Immature natural killer cell (primary cell): ENCODE measurements at regions not wholly inside any gene's neighbourhood (a gene's known extent, or its start where the extent isn't known, plus 50 kb on each side); places are given as distances from the start of the nearest gene placed in this dataset.

Experiments used
- DNase-seq, 3 donors: peaks; one replicate each; pipeline ENCODE4 v3.0.0; 2022; ENCODE audit warnings: mixed read lengths in 1 of 3
- H3K27ac Mint-ChIP-seq, 6 donors: one replicate each; pipeline ENCODE4 v1.8.0; 2020; ENCODE audit warnings: mixed read lengths in 6 of 6, mild to moderate bottlenecking in 5 of 6, inconsistent platforms in 4 of 6, moderate library complexity in 3 of 6
- H3K27me3 Mint-ChIP-seq, 3 donors: one replicate each; pipeline ENCODE4 v1.8.0; 2020 to 2021; ENCODE audit warnings: low read depth in 3 of 3, mild to moderate bottlenecking in 3 of 3, mixed read lengths in 3 of 3, moderate library complexity in 3 of 3, inconsistent platforms in 1 of 3
- H3K36me3 Mint-ChIP-seq, 3 donors: one replicate each; pipeline ENCODE4 v1.8.0; 2020; ENCODE audit warnings: mixed read lengths in 3 of 3, inconsistent platforms in 2 of 3, mild to moderate bottlenecking in 2 of 3
- H3K4me1 Mint-ChIP-seq, 2 donors: one replicate each; pipeline ENCODE4 v1.8.0; 2020; ENCODE audit warnings: inconsistent platforms in 2 of 2, mild to moderate bottlenecking in 2 of 2, mixed read lengths in 2 of 2, moderate library complexity in 1 of 2
- H3K4me3 Mint-ChIP-seq, 5 donors: one replicate each; pipeline ENCODE4 v1.8.0; 2020; ENCODE audit warnings: mild to moderate bottlenecking in 5 of 5, mixed read lengths in 5 of 5, inconsistent platforms in 3 of 5, moderate library complexity in 3 of 5
- H3K9me3 Mint-ChIP-seq, 6 donors: one replicate each; pipeline ENCODE4 v1.8.0; 2020; ENCODE audit warnings: mild to moderate bottlenecking in 6 of 6, mixed read lengths in 6 of 6, inconsistent platforms in 4 of 6, moderate library complexity in 3 of 6

- no peak for DNase-seq
- H3K27me3 Mint-ChIP-seq = no peaks in the 10 kb centered on the region
- H3K36me3 Mint-ChIP-seq = no peaks in the 10 kb centered on the region
- H3K4me1 Mint-ChIP-seq = no peaks in the 10 kb centered on the region
- H3K9me3 Mint-ChIP-seq = peaks cover 14 to 42% (median 30%) of the 10 kb centered on the region in 6 donors
- H3K4me3 Mint-ChIP-seq = no peak overlapping the region
- no peak overlapping the region for H3K27ac Mint-ChIP-seq
Observed at GRCh38 chr3:5543047-5543446, 355.5 kb downstream of the EDEM1 start.

- H3K4me3 Mint-ChIP-seq = no peak overlapping the region
- peaks cover 14 to 49% (median 28%) of the 10 kb centered on the region in 6 donors for H3K9me3 Mint-ChIP-seq
- no peaks in the 10 kb centered on the region for H3K27me3 Mint-ChIP-seq
- H3K4me1 Mint-ChIP-seq = no peaks in the 10 kb centered on the region
- no peak for DNase-seq
- H3K27ac Mint-ChIP-seq = no peak overlapping the region
- H3K36me3 Mint-ChIP-seq = no peaks in the 10 kb centered on the region
Observed at GRCh38 chr3:5545719-5546118, 358.2 kb downstream of the EDEM1 start.

- Mint-ChIP-seq H3K27ac (no peak overlapping the region), H3K4me3 (no peak overlapping the region), H3K27me3 (peaks cover 0 to 4% (median 0%) of the 10 kb centered on the region in 3 donors), H3K9me3 (peaks cover 0 to 24% (median 6%) of the 10 kb centered on the region in 6 donors), H3K36me3 (no peaks in the 10 kb centered on the region), H3K4me1 (no peaks in the 10 kb centered on the region)
- DNase-seq = no peak
Observed at GRCh38 chr3:5553203-5553602, 365.7 kb downstream of the EDEM1 start.

GRCh38 chr3:5554245-5554747 lies 366.8 kb downstream of the EDEM1 start:
- Mint-ChIP-seq H3K4me1 (no peaks in the 10 kb centered on the region), H3K9me3 (peaks cover 0 to 20% (median 3%) of the 10 kb centered on the region in 6 donors), H3K27ac (no peak overlapping the region), H3K27me3 (peaks cover 0 to 4% (median under 1%) of the 10 kb centered on the region in 3 donors), H3K36me3 (no peaks in the 10 kb centered on the region), H3K4me3 (no peak overlapping the region)
- no peak for DNase-seq

- peaks cover 0 to 13% (median 0%) of the 10 kb centered on the region in 6 donors for H3K9me3 Mint-ChIP-seq
- peaks cover 1 to 4% (median 2%) of the 10 kb centered on the region in 3 donors for H3K27me3 Mint-ChIP-seq
- no peak overlapping the region for H3K27ac Mint-ChIP-seq
- no peak overlapping the region for H3K4me3 Mint-ChIP-seq
- no peaks in the 10 kb centered on the region for H3K36me3 Mint-ChIP-seq
- no peaks in the 10 kb centered on the region for H3K4me1 Mint-ChIP-seq
- DNase-seq = no peak
Observed at GRCh38 chr3:5560199-5560598, 372.7 kb downstream of the EDEM1 start.

GRCh38 chr3:5563537-5564277 lies 376.2 kb downstream of the EDEM1 start:
- H3K27me3 Mint-ChIP-seq = peaks cover 1 to 4% (median 2%) of the 10 kb centered on the region in 3 donors
- peaks cover 0 to 22% (median 3%) of the 10 kb centered on the region in 6 donors for H3K9me3 Mint-ChIP-seq
- no peak for DNase-seq
- H3K27ac Mint-ChIP-seq = no peak overlapping the region
- no peak overlapping the region for H3K4me3 Mint-ChIP-seq
- no peaks in the 10 kb centered on the region for H3K4me1 Mint-ChIP-seq
- H3K36me3 Mint-ChIP-seq = no peaks in the 10 kb centered on the region

GRCh38 chr3:5564278-5564666 lies 376.8 kb downstream of the EDEM1 start:
- Mint-ChIP-seq H3K36me3 (no peaks in the 10 kb centered on the region), H3K4me1 (no peaks in the 10 kb centered on the region)

GRCh38 chr3:5565026-5565425 lies 377.5 kb downstream of the EDEM1 start:
- Mint-ChIP-seq H3K4me1 (no peaks in the 10 kb centered on the region), H3K4me3 (no peak overlapping the region), H3K27ac (no peak overlapping the region), H3K9me3 (peaks cover 0 to 23% (median 3%) of the 10 kb centered on the region in 6 donors), H3K36me3 (no peaks in the 10 kb centered on the region), H3K27me3 (peaks cover 0 to 4% (median 1%) of the 10 kb centered on the region in 3 donors)
- DNase-seq = no peak

More at GRCh38 chr3:5564278-5564666, 376.8 kb downstream of the EDEM1 start:
- Mint-ChIP-seq H3K27ac (no peak overlapping the region), H3K9me3 (peaks cover 0 to 23% (median 3%) of the 10 kb centered on the region in 6 donors), H3K27me3 (peaks cover 1 to 4% (median 2%) of the 10 kb centered on the region in 3 donors), H3K4me3 (no peak overlapping the region)
- no peak for DNase-seq

- Mint-ChIP-seq H3K9me3 (peaks cover 0 to 26% (median 1%) of the 10 kb centered on the region in 6 donors), H3K4me3 (no peak overlapping the region), H3K4me1 (no peaks in the 10 kb centered on the region), H3K27me3 (peaks cover 0 to 4% (median 1%) of the 10 kb centered on the region in 3 donors), H3K36me3 (no peaks in the 10 kb centered on the region), H3K27ac (no peak overlapping the region)
- DNase-seq = no peak
Observed at GRCh38 chr3:5567113-5567512, 379.6 kb downstream of the EDEM1 start.

GRCh38 chr3:5568451-5568850 lies 380.9 kb downstream of the EDEM1 start:
- peaks cover 0 to 4% (median 3%) of the 10 kb centered on the region in 3 donors for H3K27me3 Mint-ChIP-seq
- no peak overlapping the region for H3K27ac Mint-ChIP-seq
- peaks cover 0 to 22% (median 3%) of the 10 kb centered on the region in 6 donors for H3K9me3 Mint-ChIP-seq
- H3K4me1 Mint-ChIP-seq = no peaks in the 10 kb centered on the region
- DNase-seq = no peak
- no peak overlapping the region for H3K4me3 Mint-ChIP-seq
- H3K36me3 Mint-ChIP-seq = no peaks in the 10 kb centered on the region

GRCh38 chr3:5569152-5569551 lies 381.6 kb downstream of the EDEM1 start:
- no peak overlapping the region for H3K4me3 Mint-ChIP-seq
- no peaks in the 10 kb centered on the region for H3K36me3 Mint-ChIP-seq
- H3K27ac Mint-ChIP-seq = no peak overlapping the region
- no peak for DNase-seq
- H3K27me3 Mint-ChIP-seq = peaks cover 0 to 4% (median 3%) of the 10 kb centered on the region in 3 donors
- H3K4me1 Mint-ChIP-seq = no peaks in the 10 kb centered on the region
- peaks cover 1 to 19% (median 3%) of the 10 kb centered on the region in 6 donors for H3K9me3 Mint-ChIP-seq

GRCh38 chr3:5572168-5572567 lies 384.7 kb downstream of the EDEM1 start:
- Mint-ChIP-seq H3K4me1 (no peaks in the 10 kb centered on the region), H3K36me3 (no peaks in the 10 kb centered on the region), H3K27me3 (peaks cover 0 to 3% (median 2%) of the 10 kb centered on the region in 3 donors), H3K4me3 (no peak overlapping the region), H3K9me3 (peaks cover 0 to 19% (median 3%) of the 10 kb centered on the region in 6 donors), H3K27ac (no peak overlapping the region)
- no peak for DNase-seq

GRCh38 chr3:5576277-5577011 lies 388.9 kb downstream of the EDEM1 start:
- H3K27me3 Mint-ChIP-seq = peaks cover 0 to 5% (median 2%) of the 10 kb centered on the region in 3 donors
- H3K36me3 Mint-ChIP-seq = no peaks in the 10 kb centered on the region
- no peak overlapping the region for H3K27ac Mint-ChIP-seq
- H3K4me1 Mint-ChIP-seq = no peaks in the 10 kb centered on the region
- H3K9me3 Mint-ChIP-seq = peaks cover 0 to 8% (median 5%) of the 10 kb centered on the region in 6 donors
- no peak overlapping the region for H3K4me3 Mint-ChIP-seq
- DNase-seq = no peak

GRCh38 chr3:5579139-5579602 lies 391.7 kb downstream of the EDEM1 start:
- peaks cover 0 to 2% (median 2%) of the 10 kb centered on the region in 3 donors for H3K27me3 Mint-ChIP-seq
- DNase-seq = no peak
- no peak overlapping the region for H3K27ac Mint-ChIP-seq

More at GRCh38 chr3:5579139-5579602, 391.7 kb downstream of the EDEM1 start:
- Mint-ChIP-seq H3K4me1 (no peaks in the 10 kb centered on the region), H3K9me3 (peaks cover 0 to 9% (median 5%) of the 10 kb centered on the region in 6 donors), H3K4me3 (no peak overlapping the region), H3K36me3 (no peaks in the 10 kb centered on the region)
